CD1c-positive myeloid dendritic cell (primary cell): ENCODE measurements at regions not wholly inside any gene's neighbourhood (a gene's known extent, or its start where the extent isn't known, plus 50 kb on each side); places are given as distances from the start of the nearest gene placed in this dataset.
"Not testable (repeated sequence)": the region's sequence is repeated elsewhere in the genome, so short reads cannot be mapped to it uniquely, and the experiment has no call there.

Source experiments
- DNase-seq: peaks from one replicate; pipeline ENCODE4 v3.0.0-alpha.2; 2016; ENCODE audit errors: extremely low spot score

GRCh38 chr3:176631165-176631564 lies 566.1 kb downstream of the TBL1XR1 start:
- no peak for DNase-seq

- no peak for DNase-seq
Measured at GRCh38 chr3:176628101-176628639, 569.1 kb downstream of the TBL1XR1 start.

GRCh38 chr3:176623468-176624150 lies 573.7 kb downstream of the TBL1XR1 start:
- no peak for DNase-seq

GRCh38 chr3:176619833-176620232 lies 577.4 kb downstream of the TBL1XR1 start:
- DNase-seq = no peak

GRCh38 chr3:176615826-176616225 lies 581.5 kb downstream of the TBL1XR1 start:
- no peak for DNase-seq

- no peak for DNase-seq
Measured at GRCh38 chr3:176611703-176612102, 585.6 kb downstream of the TBL1XR1 start.

GRCh38 chr3:176609361-176609760 lies 587.9 kb downstream of the TBL1XR1 start:
- DNase-seq = no peak

GRCh38 chr3:176605553-176605952 lies 591.7 kb downstream of the TBL1XR1 start:
- DNase-seq = not testable (repeated sequence)

- no peak for DNase-seq
Measured at GRCh38 chr3:176595307-176595706, 602.0 kb downstream of the TBL1XR1 start.

- no peak for DNase-seq
Measured at GRCh38 chr3:176590722-176591121, 606.6 kb downstream of the TBL1XR1 start.

- no peak for DNase-seq
Measured at GRCh38 chr3:176587089-176587488, 610.2 kb downstream of the TBL1XR1 start.

- no peak for DNase-seq
Measured at GRCh38 chr3:176584413-176585176, 612.7 kb downstream of the TBL1XR1 start.

- no peak for DNase-seq
Measured at GRCh38 chr3:176583956-176584355, 613.3 kb downstream of the TBL1XR1 start.

- DNase-seq = no peak
Measured at GRCh38 chr3:176581589-176581988, 615.7 kb downstream of the TBL1XR1 start.

GRCh38 chr3:176579711-176580185 lies 617.5 kb downstream of the TBL1XR1 start:
- DNase-seq = no peak

GRCh38 chr3:176578316-176578715 lies 619.0 kb downstream of the TBL1XR1 start:
- no peak for DNase-seq

GRCh38 chr3:176577447-176577846 lies 619.8 kb downstream of the TBL1XR1 start:
- no peak for DNase-seq

GRCh38 chr3:176574786-176575185 lies 622.5 kb downstream of the TBL1XR1 start:
- DNase-seq = no peak

GRCh38 chr3:176571926-176572325 lies 625.4 kb downstream of the TBL1XR1 start:
- no peak for DNase-seq

GRCh38 chr3:176570992-176571391 lies 626.3 kb downstream of the TBL1XR1 start:
- no peak for DNase-seq

- no peak for DNase-seq
Measured at GRCh38 chr3:176568189-176568588, 629.1 kb downstream of the TBL1XR1 start.

GRCh38 chr3:176566757-176567156 lies 630.5 kb downstream of the TBL1XR1 start:
- DNase-seq = no peak

GRCh38 chr3:176562331-176562730 lies 635.0 kb downstream of the TBL1XR1 start:
- DNase-seq = no peak
